ENCODE measurements at regions not wholly inside any gene's neighbourhood (a gene's known extent, or its start where the extent isn't known, plus 50 kb on each side); places are given as distances from the start of the nearest gene placed in this dataset.

GRCh38 chr11:81839016-81839415 lies 894.6 kb downstream of the FAM181B start:
- Histone ChIP-seq H2AK5ac (ENCODE audit: low read depth, low read length) (no peak overlapping the region), H3K27ac (ENCODE audit: insufficient read depth, low read length) (no peak overlapping the region), H3K23ac (ENCODE audit: low read depth, low read length) (no peak overlapping the region), H3K36me3 (ENCODE audit: control insufficient read depth, insufficient read depth, low read length) (no peaks in the 10 kb centered on the region), H3K14ac (replicated peaks; ENCODE audit: low read depth, low read length) (no peak overlapping the region), H3K4me3 (ENCODE audit: insufficient read depth, low read depth, low read length) (no peak overlapping the region), H3K9me3 (ENCODE audit: control insufficient read depth, insufficient read depth, low read length) (no peaks in the 10 kb centered on the region), H2BK5ac (ENCODE audit: low read depth, low read length, poor library complexity, severe bottlenecking) (no peak overlapping the region), H2AK9ac (replicated peaks; ENCODE audit: low read depth, low read length, poor library complexity) (no peak overlapping the region), H2BK20ac (ENCODE audit: low read depth, low read length) (no peak overlapping the region), H4K8ac (ENCODE audit: low read depth in 2 of 2, low read length in 2 of 2) (no peak overlapping the region), H3K9ac (ENCODE audit: low read depth, low read length) (no peak overlapping the region), H3K79me1 (ENCODE audit: low read depth in 1 of 2, low read length in 2 of 2) (no peaks in the 10 kb centered on the region), H3K18ac (ENCODE audit: low read depth, low read length) (no peak overlapping the region), H3K4me2 (ENCODE audit: low read depth, low read length) (no peak overlapping the region), H2BK15ac (ENCODE audit: low read depth, low read length) (no peak overlapping the region), H3K4me1 (ENCODE audit: control insufficient read depth, insufficient read depth, low read length) (no peaks in the 10 kb centered on the region), H3K4ac (ENCODE audit: low read depth, low read length) (no peak overlapping the region), H3K9me1 (ENCODE audit: insufficient read depth, low read length) (no peaks in the 10 kb centered on the region), H4K20me1 (ENCODE audit: insufficient read depth, low read length) (no peaks in the 10 kb centered on the region), H4K91ac (ENCODE audit: insufficient read depth, low read depth, low read length) (no peak overlapping the region), H4K5ac (ENCODE audit: low read depth, low read length) (no peak overlapping the region), H2AFZ (replicated peaks; ENCODE audit: low read length, poor library complexity) (no peak overlapping the region), H3K27me3 (ENCODE audit: control insufficient read depth, insufficient read depth, low read length) (no peaks in the 10 kb centered on the region), H2BK120ac (ENCODE audit: low read depth, low read length) (no peak overlapping the region), H3K56ac (ENCODE audit: extremely low read depth, insufficient read depth, low read length) (no peak overlapping the region)
- in situ Hi-C loops (cut with MboI; ENCODE audit: low sequenced_read_pairs), result no loop called here
- no TSS peak for BruUV-seq (replicated peaks)
- intact Hi-C loops (cut with micrococcal nuclease), result no loop called here
- POLR2A ChIA-PET (ENCODE audit: unreplicated experiment), result no interaction called here
- WGBS, 2 experiments (ENCODE audit: extremely low coverage in 2 of 2, insufficient read length in 1 of 2), result no CpG with 5 or more reads among the region's 3 CpGs
- no peak for DNase-seq
- no peak for TF ChIP-seq RAD21 (IDR thresholded peaks at IDR 0.05; ENCODE audit: low read length)
- TF ChIP-seq CHD1 (IDR thresholded peaks at IDR 0.05; ENCODE audit: low read depth, low read length), result no peak
- TF ChIP-seq CEBPB (IDR thresholded peaks at IDR 0.05; ENCODE audit: low read depth, low read length), result no peak
- TF ChIP-seq MAFK (IDR thresholded peaks at IDR 0.05; ENCODE audit: low read depth, low read length), result no peak
- no peak for ATAC-seq (ENCODE audit: low read depth)
- CTCF ChIA-PET, result no interaction called here
- dilution Hi-C loops (cut with HindIII; ENCODE audit: low sequenced_read_pairs, unreplicated experiment), result no loop called here
